ENCODE measurements at regions not wholly inside any gene's neighbourhood (a gene's known extent, or its start where the extent isn't known, plus 50 kb on each side); places are given as distances from the start of the nearest gene placed in this dataset.

DNA sequence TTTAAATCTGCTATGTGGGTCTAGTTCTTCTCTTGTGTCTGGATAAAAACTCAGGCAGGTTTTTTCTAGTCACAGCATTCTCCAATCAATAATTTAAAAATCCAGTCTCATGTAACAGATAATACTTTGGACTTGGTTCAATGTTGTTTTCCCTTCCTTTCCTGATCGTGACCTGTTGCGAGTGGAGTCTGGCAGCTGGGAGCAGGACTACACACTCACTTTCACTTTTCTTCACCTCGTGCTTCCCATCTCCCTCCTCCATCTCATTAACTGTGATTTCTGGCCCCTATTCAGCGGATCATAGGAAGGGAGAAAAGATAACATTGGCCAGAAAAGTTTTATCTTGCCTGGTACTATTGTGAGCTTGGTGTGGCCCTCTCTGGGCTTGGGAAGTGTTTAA lies 96.6 kb upstream of the GATB start:
- TF ChIP-seq, protein P1, sequence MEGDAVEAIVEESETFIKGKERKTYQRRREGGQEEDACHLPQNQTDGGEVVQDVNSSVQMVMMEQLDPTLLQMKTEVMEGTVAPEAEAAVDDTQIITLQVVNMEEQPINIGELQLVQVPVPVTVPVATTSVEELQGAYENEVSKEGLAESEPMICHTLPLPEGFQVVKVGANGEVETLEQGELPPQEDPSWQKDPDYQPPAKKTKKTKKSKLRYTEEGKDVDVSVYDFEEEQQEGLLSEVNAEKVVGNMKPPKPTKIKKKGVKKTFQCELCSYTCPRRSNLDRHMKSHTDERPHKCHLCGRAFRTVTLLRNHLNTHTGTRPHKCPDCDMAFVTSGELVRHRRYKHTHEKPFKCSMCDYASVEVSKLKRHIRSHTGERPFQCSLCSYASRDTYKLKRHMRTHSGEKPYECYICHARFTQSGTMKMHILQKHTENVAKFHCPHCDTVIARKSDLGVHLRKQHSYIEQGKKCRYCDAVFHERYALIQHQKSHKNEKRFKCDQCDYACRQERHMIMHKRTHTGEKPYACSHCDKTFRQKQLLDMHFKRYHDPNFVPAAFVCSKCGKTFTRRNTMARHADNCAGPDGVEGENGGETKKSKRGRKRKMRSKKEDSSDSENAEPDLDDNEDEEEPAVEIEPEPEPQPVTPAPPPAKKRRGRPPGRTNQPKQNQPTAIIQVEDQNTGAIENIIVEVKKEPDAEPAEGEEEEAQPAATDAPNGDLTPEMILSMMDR (IDR thresholded peaks at IDR 0.05; ENCODE audit: low read depth, low read length, poor library complexity, severe bottlenecking) = no peak
- no peak for TF ChIP-seq EZH2phosphoT487 (IDR thresholded peaks at IDR 0.05; ENCODE audit: borderline replicate concordance, low read length)

Data from DOHH2 (cell line).